ENCODE measurements at regions not wholly inside any gene's neighbourhood (a gene's known extent, or its start where the extent isn't known, plus 50 kb on each side); places are given as distances from the start of the nearest gene placed in this dataset.

DNA sequence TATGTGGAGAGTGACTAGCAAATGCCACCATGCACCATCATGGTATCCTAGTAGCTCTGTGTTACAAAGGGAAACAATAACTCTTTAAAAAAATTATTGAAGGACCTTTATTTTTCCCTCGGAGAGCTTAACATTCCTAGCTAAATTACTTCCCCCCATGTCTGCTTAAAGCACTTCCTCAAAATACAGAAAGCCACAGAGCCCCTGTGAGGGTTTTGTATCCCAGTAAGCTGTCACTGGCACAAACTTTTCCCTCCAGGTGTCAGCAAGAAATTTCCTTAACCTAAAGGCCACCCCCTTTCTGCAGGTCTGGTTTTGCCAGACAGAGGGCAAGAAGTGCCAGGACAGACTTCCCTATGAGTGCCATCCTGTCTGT lies 340.0 kb upstream of the PRDM1 start:
- Histone ChIP-seq H3K4me3 (ENCODE audit: severe bottlenecking) (no peak overlapping the region), H3K27me3 (ENCODE audit: insufficient read depth, poor library complexity, severe bottlenecking) (no peaks in the 10 kb centered on the region), H3K4me1 (ENCODE audit: insufficient read depth, poor library complexity, severe bottlenecking) (no peaks in the 10 kb centered on the region), H3K27ac (ENCODE audit: poor library complexity, severe bottlenecking) (no peak overlapping the region), H3K36me3 (ENCODE audit: low read depth) (no peaks in the 10 kb centered on the region), H3K9me3 (ENCODE audit: severe bottlenecking) (no peaks in the 10 kb centered on the region)
- no peak for ATAC-seq (ENCODE audit: low read depth)
- DNase-seq (ENCODE audit: low spot score): no peak
- TF ChIP-seq, protein P1, sequence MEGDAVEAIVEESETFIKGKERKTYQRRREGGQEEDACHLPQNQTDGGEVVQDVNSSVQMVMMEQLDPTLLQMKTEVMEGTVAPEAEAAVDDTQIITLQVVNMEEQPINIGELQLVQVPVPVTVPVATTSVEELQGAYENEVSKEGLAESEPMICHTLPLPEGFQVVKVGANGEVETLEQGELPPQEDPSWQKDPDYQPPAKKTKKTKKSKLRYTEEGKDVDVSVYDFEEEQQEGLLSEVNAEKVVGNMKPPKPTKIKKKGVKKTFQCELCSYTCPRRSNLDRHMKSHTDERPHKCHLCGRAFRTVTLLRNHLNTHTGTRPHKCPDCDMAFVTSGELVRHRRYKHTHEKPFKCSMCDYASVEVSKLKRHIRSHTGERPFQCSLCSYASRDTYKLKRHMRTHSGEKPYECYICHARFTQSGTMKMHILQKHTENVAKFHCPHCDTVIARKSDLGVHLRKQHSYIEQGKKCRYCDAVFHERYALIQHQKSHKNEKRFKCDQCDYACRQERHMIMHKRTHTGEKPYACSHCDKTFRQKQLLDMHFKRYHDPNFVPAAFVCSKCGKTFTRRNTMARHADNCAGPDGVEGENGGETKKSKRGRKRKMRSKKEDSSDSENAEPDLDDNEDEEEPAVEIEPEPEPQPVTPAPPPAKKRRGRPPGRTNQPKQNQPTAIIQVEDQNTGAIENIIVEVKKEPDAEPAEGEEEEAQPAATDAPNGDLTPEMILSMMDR (IDR thresholded peaks at IDR 0.05; ENCODE audit: poor library complexity, severe bottlenecking): no peak

DNA sequence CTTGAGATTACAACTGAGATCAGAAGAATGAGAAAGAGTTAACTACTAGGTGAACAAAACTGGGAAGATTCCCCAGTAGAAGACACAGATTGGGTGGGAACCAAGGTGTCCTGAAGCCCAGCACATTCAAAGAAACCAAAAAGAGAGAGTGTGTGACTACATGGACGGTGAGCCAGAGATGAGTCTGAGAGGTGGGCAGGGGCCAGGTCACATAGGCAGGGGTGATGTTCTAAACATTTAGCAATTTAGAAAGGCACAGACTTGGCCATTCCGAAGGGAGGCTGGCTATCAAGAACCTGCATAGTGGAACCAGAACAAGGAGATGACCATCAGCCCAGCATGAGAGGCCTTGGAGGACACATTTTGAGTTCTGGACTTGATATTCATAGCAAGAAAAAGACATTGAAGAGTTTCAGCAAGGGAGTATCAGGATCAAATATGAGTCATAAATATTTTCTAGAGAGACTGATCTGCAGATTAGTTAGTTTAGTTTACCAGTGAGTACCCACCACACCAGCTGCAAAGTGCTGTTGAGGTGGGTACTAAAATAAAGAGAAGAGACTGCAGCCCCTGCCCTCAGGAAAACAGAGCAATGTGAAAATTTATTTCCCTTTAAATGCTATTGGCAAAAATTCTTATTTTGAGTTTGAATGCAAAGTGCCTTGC lies 340.5 kb upstream of the PRDM1 start:
- H3K9me3 ChIP-seq (ENCODE audit: severe bottlenecking): no peaks in the 10 kb centered on the region
- no peaks in the 10 kb centered on the region for H3K27me3 ChIP-seq (ENCODE audit: insufficient read depth, poor library complexity, severe bottlenecking)
- DNase-seq (ENCODE audit: low spot score) (no peak), ATAC-seq (ENCODE audit: low read depth) (no peak)
- no peak overlapping the region for H3K4me3 ChIP-seq (ENCODE audit: severe bottlenecking)
- no peaks in the 10 kb centered on the region for H3K4me1 ChIP-seq (ENCODE audit: insufficient read depth, poor library complexity, severe bottlenecking)
- no peaks in the 10 kb centered on the region for H3K36me3 ChIP-seq (ENCODE audit: low read depth)
- TF ChIP-seq, protein P1 (IDR thresholded peaks at IDR 0.05; ENCODE audit: poor library complexity, severe bottlenecking): no peak
- no peak overlapping the region for H3K27ac ChIP-seq (ENCODE audit: poor library complexity, severe bottlenecking)

DNA sequence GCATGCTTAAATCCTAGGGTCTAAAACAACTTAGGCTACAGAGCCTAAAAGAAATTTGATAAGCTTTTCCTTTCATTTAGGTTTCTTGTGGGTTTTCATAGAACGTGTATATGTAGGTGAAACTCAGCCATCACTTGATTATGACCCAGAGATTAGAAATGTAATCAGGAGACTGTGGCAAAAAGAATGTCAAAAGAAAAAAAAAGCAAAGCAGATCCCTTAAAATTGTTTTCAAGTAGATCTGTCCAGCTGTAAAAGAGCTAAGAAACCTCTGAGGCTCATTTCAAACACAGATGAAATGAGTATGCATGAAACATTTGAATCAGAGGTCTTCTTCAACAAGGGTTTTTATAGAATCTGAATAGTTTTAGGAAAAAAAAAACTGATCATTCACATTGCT lies 341.3 kb upstream of the PRDM1 start:
- Histone ChIP-seq H3K9me3 (ENCODE audit: severe bottlenecking) (no peaks in the 10 kb centered on the region), H3K27me3 (ENCODE audit: insufficient read depth, poor library complexity, severe bottlenecking) (no peaks in the 10 kb centered on the region), H3K27ac (ENCODE audit: poor library complexity, severe bottlenecking) (no peak overlapping the region), H3K4me3 (ENCODE audit: severe bottlenecking) (no peak overlapping the region), H3K36me3 (ENCODE audit: low read depth) (no peaks in the 10 kb centered on the region), H3K4me1 (ENCODE audit: insufficient read depth, poor library complexity, severe bottlenecking) (no peaks in the 10 kb centered on the region)
- DNase-seq (ENCODE audit: low spot score): no peak
- ATAC-seq (ENCODE audit: low read depth): no peak
- TF ChIP-seq, protein P1 (IDR thresholded peaks at IDR 0.05; ENCODE audit: poor library complexity, severe bottlenecking): no peak

DNA sequence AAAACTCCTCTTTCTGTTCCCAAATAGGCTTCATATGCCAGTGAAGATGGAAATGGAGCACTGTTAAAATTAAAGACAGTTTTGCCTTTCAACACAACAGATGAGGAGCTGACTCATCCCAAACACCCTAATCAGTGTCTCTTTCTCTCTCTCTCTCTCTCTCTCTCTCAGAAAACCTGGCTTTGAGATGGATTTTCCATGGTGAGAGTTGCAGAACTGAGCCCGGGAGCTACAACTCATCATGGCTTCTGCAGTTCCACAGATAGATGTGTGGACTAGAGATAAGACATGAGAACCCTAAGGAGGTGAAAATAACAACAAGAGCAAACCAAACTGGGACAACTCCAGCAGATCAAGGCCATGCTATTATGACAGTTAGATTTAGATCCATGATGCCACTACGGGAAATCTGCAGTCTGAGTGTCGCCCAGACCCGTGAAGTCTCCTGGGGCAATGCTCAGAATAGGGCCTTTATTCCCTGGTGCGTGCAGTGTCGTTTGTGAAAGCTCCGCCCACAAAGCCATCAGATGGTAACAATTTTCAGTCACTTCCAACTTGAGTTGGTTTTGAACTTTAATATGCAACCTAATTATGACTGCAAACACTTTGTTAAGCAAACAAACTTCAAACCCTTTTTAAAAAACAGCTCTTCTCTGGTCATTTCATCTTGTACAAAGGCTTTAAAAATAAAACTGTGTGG lies 338.2 kb upstream of the PREP start:
- ATAC-seq (ENCODE audit: low read depth): no peak
- no peak for DNase-seq (ENCODE audit: low spot score)
- no peaks in the 10 kb centered on the region for H3K36me3 ChIP-seq (ENCODE audit: low read depth)
- H3K4me3 ChIP-seq (ENCODE audit: severe bottlenecking): no peak overlapping the region
- no peaks in the 10 kb centered on the region for H3K9me3 ChIP-seq (ENCODE audit: severe bottlenecking)
- H3K4me1 ChIP-seq (ENCODE audit: insufficient read depth, poor library complexity, severe bottlenecking): no peaks in the 10 kb centered on the region
- H3K27ac ChIP-seq (ENCODE audit: poor library complexity, severe bottlenecking): no peak overlapping the region
- TF ChIP-seq, protein P1 (IDR thresholded peaks at IDR 0.05; ENCODE audit: poor library complexity, severe bottlenecking): no peak
- no peaks in the 10 kb centered on the region for H3K27me3 ChIP-seq (ENCODE audit: insufficient read depth, poor library complexity, severe bottlenecking)

DNA sequence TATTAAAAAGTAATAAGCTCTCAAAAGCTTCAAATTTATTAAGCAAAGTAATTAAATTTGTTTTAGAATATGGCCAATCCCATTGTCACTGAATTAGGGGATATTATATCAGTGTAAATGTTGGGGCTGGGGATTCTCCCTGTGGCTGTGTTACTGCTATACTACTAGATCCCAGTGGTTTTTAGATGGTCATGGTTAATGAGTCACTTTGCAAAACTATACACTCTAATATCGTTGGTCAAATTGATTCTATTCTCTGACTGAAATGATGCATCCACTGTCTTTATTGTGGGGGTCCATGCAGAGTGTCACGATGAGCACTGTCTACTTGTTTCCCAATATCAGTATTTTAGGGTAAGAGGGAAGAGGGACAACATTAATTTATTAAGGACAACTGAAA lies 336.9 kb upstream of the PREP start:
- H3K4me1 ChIP-seq (ENCODE audit: insufficient read depth, poor library complexity, severe bottlenecking): no peaks in the 10 kb centered on the region
- no peak overlapping the region for H3K4me3 ChIP-seq (ENCODE audit: severe bottlenecking)
- no peaks in the 10 kb centered on the region for H3K27me3 ChIP-seq (ENCODE audit: insufficient read depth, poor library complexity, severe bottlenecking)
- no peak overlapping the region for H3K27ac ChIP-seq (ENCODE audit: poor library complexity, severe bottlenecking)
- TF ChIP-seq, protein P1 (IDR thresholded peaks at IDR 0.05; ENCODE audit: poor library complexity, severe bottlenecking): no peak
- no peaks in the 10 kb centered on the region for H3K9me3 ChIP-seq (ENCODE audit: severe bottlenecking)
- ATAC-seq (ENCODE audit: low read depth) (no peak), DNase-seq (ENCODE audit: low spot score) (no peak)
- H3K36me3 ChIP-seq (ENCODE audit: low read depth): no peaks in the 10 kb centered on the region

All from RWPE2 (cell line).